HCT116 (cell line): ENCODE measurements at regions not wholly inside any gene's neighbourhood (a gene's known extent, or its start where the extent isn't known, plus 50 kb on each side); places are given as distances from the start of the nearest gene placed in this dataset.
"Not testable (repeated sequence)": the region's sequence is repeated elsewhere in the genome, so short reads cannot be mapped to it uniquely, and the experiment has no call there.

ENCODE experiments used
- ATAC-seq: fragments of 200-7000 bp; cut with Tn5 transposase; 2 replicates; pipeline ENCODE4 v1.9.1; 2020; ENCODE audit warnings: mild to moderate bottlenecking, moderate library complexity
- BruUV-seq: library from RNA; stranded (reverse); fragments of 400-500 nt; replicated peaks from 2 replicates; lab custom pipeline; 2021; lab: Mats Ljungman, UMichigan
- CTCF ChIA-PET: fragments of 300-600 bp; sonication (Branson Sonifier 250); formaldehyde crosslinking; loops from one replicate; lab custom pipeline; 2021; ENCODE audit warnings: antibody characterized with exemption; lab: Charles Lee
- POLR2A ChIA-PET: fragments of 300-600, 350-600 bp; sonication (Branson Sonifier 250); formaldehyde crosslinking; loops from one replicate; lab custom pipeline; 2021; ENCODE audit warnings: antibody characterized with exemption; lab: Charles Lee
- RAD21 ChIA-PET, 2 experiments: fragments of 300-600 bp; sonication (Branson Sonifier 250); formaldehyde crosslinking; loops; one replicate each; lab custom pipeline; 2023; ENCODE audit warnings: low total read pairs in 2 of 2; ENCODE audit not compliant: uncharacterized antibody in 2 of 2, unreplicated experiment in 2 of 2, low non-redundant PET in 1 of 2; lab: Charles Lee
- DNase-seq: peaks from one replicate; pipeline ENCODE4 v3.0.0-alpha.2; 2010; ENCODE audit warnings: low read depth, low spot score
- H2AFZ ChIP-seq: fragments of 200-600 bp; shearing (Covaris generic), sonication (generic); 2 replicates; pipeline ENCODE4 v1.6.1; 2017; ENCODE audit warnings: low read depth, mixed run types, mixed read lengths, antibody characterized with exemption, low read length; ENCODE audit not compliant: poor library complexity, severe bottlenecking
- H3K27ac ChIP-seq: 2 replicates; pipeline ENCODE4 v1.5.1; 2012; ENCODE audit warnings: low read depth, low read length
- H3K27me3 ChIP-seq: fragments of 200-600 bp; sonication (generic); 2 replicates; pipeline ENCODE4 v1.6.1; 2016; ENCODE audit warnings: mixed run types, low read length, mixed read lengths; ENCODE audit not compliant: insufficient read depth
- H3K36me3 ChIP-seq, 2 experiments: fragments of 200-500 bp in 1 of 2; fragments of 200-600 bp in 1 of 2; sonication (Bioruptor generic) in 1 of 2; sonication (generic) in 1 of 2; 2 replicates each; pipeline versions ENCODE4 v1.5.1 to v1.6.1; 2014 to 2016; ENCODE audit warnings: low read length in 2 of 2, inconsistent platforms in 1 of 2, mixed read lengths in 1 of 2, mixed run types in 1 of 2; ENCODE audit not compliant: insufficient read depth in 2 of 2, control insufficient read depth in 1 of 2
- H3K4me1 ChIP-seq, 2 experiments: fragments of 200-600 bp in 1 of 2; sonication (generic) in 1 of 2; 2 replicates each; pipeline versions ENCODE4 v1.5.1 to v1.6.1; 2012 to 2017; ENCODE audit warnings: low read length in 2 of 2, inconsistent platforms in 1 of 2, mild to moderate bottlenecking in 1 of 2, mixed read lengths in 1 of 2, mixed run types in 1 of 2, moderate library complexity in 1 of 2; ENCODE audit not compliant: insufficient read depth in 2 of 2, control insufficient read depth in 1 of 2
- H3K4me2 ChIP-seq: fragments of 200-600 bp; sonication (generic); 2 replicates; pipeline ENCODE4 v1.6.1; 2017; ENCODE audit warnings: mixed run types, low read length, mixed read lengths
- H3K4me3 ChIP-seq, 2 experiments: fragments of 200-600 bp in 1 of 2; sonication (generic) in 1 of 2; replicated peaks in 1 of 2; 2 replicates each; pipeline ENCODE4 v1.5.1; 2011 to 2016; ENCODE audit warnings: low read length in 2 of 2, control low read depth in 1 of 2, low read depth in 1 of 2, mild to moderate bottlenecking in 1 of 2, mixed read lengths in 1 of 2, mixed run types in 1 of 2
- H3K79me2 ChIP-seq: fragments of 200-600 bp; sonication (generic); 2 replicates; pipeline ENCODE4 v1.6.1; 2017; ENCODE audit warnings: mild to moderate bottlenecking, mixed run types, low read length, moderate library complexity, mixed read lengths; ENCODE audit not compliant: insufficient read depth
- H3K9ac ChIP-seq: fragments of 200-600 bp; sonication (generic); 2 replicates; pipeline ENCODE4 v1.6.1; 2016; ENCODE audit warnings: low read length, mixed read lengths
- H3K9me2 ChIP-seq: fragments of 200-600 bp; sonication (generic), shearing (Covaris generic); 2 replicates; pipeline ENCODE4 v1.6.1; 2017; ENCODE audit warnings: mixed run types, mild to moderate bottlenecking, moderate library complexity; ENCODE audit not compliant: insufficient read depth
- H3K9me3 ChIP-seq, 2 experiments: fragments of 200-500 bp in 1 of 2; fragments of 200-600 bp in 1 of 2; sonication (Bioruptor generic) in 1 of 2; sonication (generic) in 1 of 2; 2 replicates each; pipeline ENCODE4 v1.6.1; 2014 to 2017; ENCODE audit warnings: low read length in 2 of 2, mixed read lengths in 2 of 2, inconsistent platforms in 1 of 2, low read depth in 1 of 2, mild to moderate bottlenecking in 1 of 2, mixed run types in 1 of 2, moderate library complexity in 1 of 2; ENCODE audit not compliant: control insufficient read depth in 1 of 2, insufficient read depth in 1 of 2
- H4K20me1 ChIP-seq: fragments of 200-600 bp; sonication (generic), shearing (Covaris generic); 2 replicates; pipeline ENCODE4 v1.6.1; 2017; ENCODE audit warnings: mixed run types, mild to moderate bottlenecking, moderate library complexity; ENCODE audit not compliant: insufficient read depth
- EGR1 ChIP-seq: IDR thresholded peaks from 2 replicates; pipeline ENCODE4 v1.6.1; 2012; ENCODE audit warnings: low read depth
- ELF1 ChIP-seq: IDR thresholded peaks from 2 replicates; pipeline ENCODE4 v1.6.1; 2012; ENCODE audit warnings: low read depth, borderline replicate concordance
- EZH2 ChIP-seq: fragments of 200-600 bp; sonication (generic); IDR thresholded peaks from 2 replicates; pipeline ENCODE4 v1.6.1; 2017; ENCODE audit warnings: antibody characterized with exemption, mixed run types
- FOSL1 ChIP-seq: IDR thresholded peaks from 2 replicates; pipeline ENCODE4 v1.6.1; 2012; ENCODE audit warnings: low read depth
- JUND ChIP-seq: IDR thresholded peaks from 2 replicates; pipeline ENCODE4 v1.6.1; 2012
- SIN3A ChIP-seq: IDR thresholded peaks from 2 replicates; pipeline ENCODE4 v1.6.1; 2012; ENCODE audit warnings: low read depth
- SRF ChIP-seq: IDR thresholded peaks from 2 replicates; pipeline ENCODE4 v1.6.1; 2012; ENCODE audit warnings: low read depth
- TCF7L2 ChIP-seq: IDR thresholded peaks from 2 replicates; pipeline ENCODE4 v1.7.0; 2011; ENCODE audit warnings: borderline replicate concordance, inconsistent platforms; ENCODE audit not compliant: insufficient read depth, insufficient read length; ENCODE audit errors: extremely low read depth
- YY1 ChIP-seq: IDR thresholded peaks from 2 replicates; pipeline ENCODE4 v1.6.1; 2011; ENCODE audit warnings: low read length, low read depth, moderate library complexity, mild to moderate bottlenecking; ENCODE audit not compliant: insufficient replicate concordance; ENCODE audit errors: extremely low read depth
- intact Hi-C: fragments of 100-400 bp; cut with micrococcal nuclease; formaldehyde crosslinking; loops from 2 replicates; pipeline ENCODE4 v1.10.0; 2022
- TF ChIP-seq, protein P1 (sequence below): IDR thresholded peaks from 2 replicates; pipeline ENCODE4 v1.6.1; 2012; ENCODE audit warnings: low read depth
- TF ChIP-seq, protein P2 (sequence below), 3 experiments: fragments of 200-600 bp in 1 of 3; sonication (generic) in 1 of 3; IDR thresholded peaks in 2 of 3; conservative IDR thresholded peaks in 1 of 3; 2 replicates each; pipeline ENCODE4 v1.5.1; 2012 to 2017; ENCODE audit warnings: low read depth in 2 of 3, low read length in 2 of 3, antibody characterized with exemption in 1 of 3, borderline replicate concordance in 1 of 3, control low read depth in 1 of 3, mild to moderate bottlenecking in 1 of 3, mixed read lengths in 1 of 3, mixed run types in 1 of 3, moderate library complexity in 1 of 3; ENCODE audit not compliant: insufficient read depth in 1 of 3

DNA sequence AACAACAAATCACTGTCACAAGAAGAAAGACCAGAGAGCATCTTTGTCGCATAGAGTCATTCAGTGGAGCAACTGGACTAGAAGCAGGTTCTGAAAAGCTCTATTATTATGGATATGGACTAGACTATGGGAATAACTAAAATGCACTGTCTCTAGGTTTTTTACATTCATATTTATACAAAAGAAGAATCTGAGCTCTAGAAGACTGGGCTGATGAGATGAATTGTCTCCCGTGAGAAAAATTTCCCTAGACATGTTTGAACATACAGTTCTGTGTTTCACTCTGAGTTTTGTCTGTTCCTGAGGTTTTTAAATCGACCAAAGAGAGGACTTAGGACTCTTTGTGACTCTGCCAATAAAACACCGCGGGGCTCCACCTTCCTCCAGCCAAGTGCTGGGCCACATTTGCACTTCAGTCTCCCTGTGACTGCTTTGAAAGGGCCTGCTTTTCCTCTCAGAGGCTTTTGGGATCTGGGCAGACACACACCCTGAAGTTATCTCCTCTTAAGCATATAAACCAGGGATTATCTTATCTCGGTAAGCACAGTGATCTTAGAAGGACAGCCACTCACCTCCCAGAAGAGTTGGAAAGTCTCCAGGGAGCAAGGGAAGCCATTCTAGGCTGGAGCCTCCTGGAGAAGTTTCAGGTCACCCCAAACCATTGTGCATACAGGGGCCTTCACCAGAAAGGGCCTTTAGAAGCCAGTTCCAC is 101.0 kb upstream of the JCAD start (continued):
- TF ChIP-seq, protein P1, sequence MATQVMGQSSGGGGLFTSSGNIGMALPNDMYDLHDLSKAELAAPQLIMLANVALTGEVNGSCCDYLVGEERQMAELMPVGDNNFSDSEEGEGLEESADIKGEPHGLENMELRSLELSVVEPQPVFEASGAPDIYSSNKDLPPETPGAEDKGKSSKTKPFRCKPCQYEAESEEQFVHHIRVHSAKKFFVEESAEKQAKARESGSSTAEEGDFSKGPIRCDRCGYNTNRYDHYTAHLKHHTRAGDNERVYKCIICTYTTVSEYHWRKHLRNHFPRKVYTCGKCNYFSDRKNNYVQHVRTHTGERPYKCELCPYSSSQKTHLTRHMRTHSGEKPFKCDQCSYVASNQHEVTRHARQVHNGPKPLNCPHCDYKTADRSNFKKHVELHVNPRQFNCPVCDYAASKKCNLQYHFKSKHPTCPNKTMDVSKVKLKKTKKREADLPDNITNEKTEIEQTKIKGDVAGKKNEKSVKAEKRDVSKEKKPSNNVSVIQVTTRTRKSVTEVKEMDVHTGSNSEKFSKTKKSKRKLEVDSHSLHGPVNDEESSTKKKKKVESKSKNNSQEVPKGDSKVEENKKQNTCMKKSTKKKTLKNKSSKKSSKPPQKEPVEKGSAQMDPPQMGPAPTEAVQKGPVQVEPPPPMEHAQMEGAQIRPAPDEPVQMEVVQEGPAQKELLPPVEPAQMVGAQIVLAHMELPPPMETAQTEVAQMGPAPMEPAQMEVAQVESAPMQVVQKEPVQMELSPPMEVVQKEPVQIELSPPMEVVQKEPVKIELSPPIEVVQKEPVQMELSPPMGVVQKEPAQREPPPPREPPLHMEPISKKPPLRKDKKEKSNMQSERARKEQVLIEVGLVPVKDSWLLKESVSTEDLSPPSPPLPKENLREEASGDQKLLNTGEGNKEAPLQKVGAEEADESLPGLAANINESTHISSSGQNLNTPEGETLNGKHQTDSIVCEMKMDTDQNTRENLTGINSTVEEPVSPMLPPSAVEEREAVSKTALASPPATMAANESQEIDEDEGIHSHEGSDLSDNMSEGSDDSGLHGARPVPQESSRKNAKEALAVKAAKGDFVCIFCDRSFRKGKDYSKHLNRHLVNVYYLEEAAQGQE = no peak
- no peak for TF ChIP-seq EGR1
- TF ChIP-seq EZH2 = no peak
- no peak for TF ChIP-seq SIN3A
- no peak for TF ChIP-seq FOSL1
- no peak for TF ChIP-seq SRF
- TF ChIP-seq ELF1 = no peak
- no peak for TF ChIP-seq YY1
- no peak for TF ChIP-seq TCF7L2
- TF ChIP-seq, protein P2, sequence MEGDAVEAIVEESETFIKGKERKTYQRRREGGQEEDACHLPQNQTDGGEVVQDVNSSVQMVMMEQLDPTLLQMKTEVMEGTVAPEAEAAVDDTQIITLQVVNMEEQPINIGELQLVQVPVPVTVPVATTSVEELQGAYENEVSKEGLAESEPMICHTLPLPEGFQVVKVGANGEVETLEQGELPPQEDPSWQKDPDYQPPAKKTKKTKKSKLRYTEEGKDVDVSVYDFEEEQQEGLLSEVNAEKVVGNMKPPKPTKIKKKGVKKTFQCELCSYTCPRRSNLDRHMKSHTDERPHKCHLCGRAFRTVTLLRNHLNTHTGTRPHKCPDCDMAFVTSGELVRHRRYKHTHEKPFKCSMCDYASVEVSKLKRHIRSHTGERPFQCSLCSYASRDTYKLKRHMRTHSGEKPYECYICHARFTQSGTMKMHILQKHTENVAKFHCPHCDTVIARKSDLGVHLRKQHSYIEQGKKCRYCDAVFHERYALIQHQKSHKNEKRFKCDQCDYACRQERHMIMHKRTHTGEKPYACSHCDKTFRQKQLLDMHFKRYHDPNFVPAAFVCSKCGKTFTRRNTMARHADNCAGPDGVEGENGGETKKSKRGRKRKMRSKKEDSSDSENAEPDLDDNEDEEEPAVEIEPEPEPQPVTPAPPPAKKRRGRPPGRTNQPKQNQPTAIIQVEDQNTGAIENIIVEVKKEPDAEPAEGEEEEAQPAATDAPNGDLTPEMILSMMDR (IDR thresholded peaks at IDR 0.05 in 2 of 3, conservative IDR thresholded peaks at IDR 0.05 in 1 of 3; ENCODE audit: borderline replicate concordance in 1 of 3, insufficient read depth in 1 of 3, low read depth in 2 of 3, low read length in 2 of 3) = no peak
- TF ChIP-seq JUND = no peak

DNA sequence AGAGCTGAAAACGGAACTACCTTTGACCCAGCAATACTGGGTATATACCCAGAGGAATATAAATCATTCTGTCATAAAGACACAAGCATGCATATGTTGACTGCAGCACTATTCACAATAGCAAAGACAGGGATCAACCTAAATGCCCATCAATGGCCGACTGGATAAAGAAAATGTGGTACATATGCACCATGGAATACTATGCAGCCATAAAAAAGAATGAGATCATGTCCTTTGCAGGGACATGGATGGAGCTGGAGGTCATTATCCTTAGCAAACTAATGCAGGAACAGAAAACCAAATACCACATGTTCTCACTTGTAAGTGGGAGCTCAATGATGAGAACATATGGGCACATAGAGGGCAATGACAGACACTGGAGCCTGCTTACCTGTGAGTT is 100.2 kb upstream of the JCAD start:
- CTCF ChIA-PET, H3K79me2 ChIP-seq, H3K9ac ChIP-seq, H3K9me2 ChIP-seq, BruUV-seq, H3K4me2 ChIP-seq, H2AFZ ChIP-seq, H3K27ac ChIP-seq, POLR2A ChIA-PET, H4K20me1 ChIP-seq, H3K36me3 ChIP-seq, intact Hi-C loops, H3K4me1 ChIP-seq, RAD21 ChIA-PET, H3K9me3 ChIP-seq, H3K4me3 ChIP-seq, H3K27me3 ChIP-seq, DNase-seq, ATAC-seq: not testable (repeated sequence)
